ENCODE measurements at regions not wholly inside any gene's neighbourhood (a gene's known extent, or its start where the extent isn't known, plus 50 kb on each side); places are given as distances from the start of the nearest gene placed in this dataset.

GRCh38 chr3:181302960-181303359 lies 313.4 kb upstream of the DNAJC19 start:
- WGBS, 2 donors: 59 to 84% methylated on average over 2 of the region's 2 CpGs

DNA sequence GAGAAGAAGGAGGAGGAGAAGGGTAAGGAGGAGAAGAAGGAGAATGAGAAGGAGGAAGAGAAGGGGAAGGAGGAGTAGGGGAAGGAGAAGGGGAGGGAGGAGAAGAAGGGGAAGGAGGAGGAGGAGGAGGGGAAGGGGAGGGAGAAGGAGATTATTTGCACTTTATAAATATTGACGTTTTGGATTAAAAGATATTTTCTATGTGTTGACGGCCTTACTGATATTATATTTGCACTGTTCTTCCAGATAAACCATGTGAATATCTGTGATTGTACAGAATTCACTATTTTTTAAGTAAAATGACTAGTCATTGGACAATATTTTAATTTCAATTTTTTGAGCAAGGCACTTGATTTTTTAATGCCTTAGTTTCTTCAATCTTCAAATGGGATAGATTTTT lies 310.5 kb upstream of the DNAJC19 start:
- Histone ChIP-seq H3K36me3 (ENCODE audit: low read depth, missing control alignments) (no peaks in the 10 kb centered on the region), H3K9me3 (no peaks in the 10 kb centered on the region), H3K4me3 (no peak overlapping the region), H3K4me1 (no peaks in the 10 kb centered on the region), H3K27me3 (no peaks in the 10 kb centered on the region), H3K27ac (no peak overlapping the region)
- intact Hi-C loops (cut with DNase I; ENCODE audit: low total_unique reads): no loop called here
- WGBS, 2 donors: 75 to 82% methylated on average over 2 of the region's 2 CpGs
- no peak for TF ChIP-seq CTCF (IDR thresholded peaks at IDR 0.05)
- TF ChIP-seq POLR2A (IDR thresholded peaks at IDR 0.05): no peak
- DNase-seq: no peak

More at GRCh38 chr3:181302960-181303359, 313.4 kb upstream of the DNAJC19 start:
- no peaks in the 10 kb centered on the region for H3K36me3 ChIP-seq (ENCODE audit: low read depth, missing control alignments)
- TF ChIP-seq POLR2A (IDR thresholded peaks at IDR 0.05): no peak
- TF ChIP-seq CTCF (IDR thresholded peaks at IDR 0.05): no peak
- H3K9me3 ChIP-seq: no peaks in the 10 kb centered on the region
- no peak for DNase-seq
- no peak overlapping the region for H3K27ac ChIP-seq
- H3K27me3 ChIP-seq: no peaks in the 10 kb centered on the region
- intact Hi-C loops (cut with DNase I; ENCODE audit: low total_unique reads): no loop called here
- no peaks in the 10 kb centered on the region for H3K4me1 ChIP-seq
- H3K4me3 ChIP-seq: no peak overlapping the region

GRCh38 chr3:181298421-181298820 lies 308.9 kb upstream of the DNAJC19 start:
- 84 to 85% methylated on average over 3 of the region's 3 CpGs for WGBS, 2 donors
- Histone ChIP-seq H3K27ac (no peak overlapping the region), H3K36me3 (ENCODE audit: low read depth, missing control alignments) (no peaks in the 10 kb centered on the region), H3K4me3 (no peak overlapping the region), H3K4me1 (no peaks in the 10 kb centered on the region), H3K9me3 (no peaks in the 10 kb centered on the region), H3K27me3 (no peaks in the 10 kb centered on the region)
- no peak for TF ChIP-seq CTCF (IDR thresholded peaks at IDR 0.05)
- TF ChIP-seq POLR2A (IDR thresholded peaks at IDR 0.05): no peak
- intact Hi-C loops (cut with DNase I; ENCODE audit: low total_unique reads): no loop called here
- DNase-seq: no peak

- no peaks in the 10 kb centered on the region for H3K9me3 ChIP-seq
- no peak overlapping the region for H3K27ac ChIP-seq
- no peak for DNase-seq
- 28 to 38% methylated on average over 1 of the region's 1 CpG for WGBS, 2 donors
- H3K4me1 ChIP-seq: no peaks in the 10 kb centered on the region
- no peaks in the 10 kb centered on the region for H3K36me3 ChIP-seq (ENCODE audit: low read depth, missing control alignments)
- no peaks in the 10 kb centered on the region for H3K27me3 ChIP-seq
- TF ChIP-seq POLR2A (IDR thresholded peaks at IDR 0.05): no peak
- TF ChIP-seq CTCF (IDR thresholded peaks at IDR 0.05): no peak
- no peak overlapping the region for H3K4me3 ChIP-seq
- intact Hi-C loops (cut with DNase I; ENCODE audit: low total_unique reads): no loop called here
These were observed 303.4 kb upstream of the DNAJC19 start for GRCh38 chr3:181292984-181293383.

DNA sequence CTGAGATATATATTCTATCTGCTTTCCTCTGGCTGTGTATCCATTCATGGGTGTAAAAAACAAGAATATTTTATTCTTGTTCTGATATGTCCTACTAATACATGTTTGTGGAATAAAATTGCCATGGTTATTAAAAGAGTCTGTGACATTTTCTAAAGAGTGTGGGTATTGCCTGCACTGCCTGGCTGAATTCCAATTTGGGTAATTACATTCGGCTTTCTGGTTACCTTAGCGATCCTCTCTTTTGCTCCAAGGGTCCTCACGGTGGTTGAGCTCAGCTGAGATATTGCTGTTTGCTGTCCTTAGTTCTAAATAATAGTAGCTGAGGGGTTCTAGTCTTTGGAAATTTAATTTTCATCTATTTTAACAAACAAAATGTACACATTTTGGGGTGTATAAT lies 301.4 kb upstream of the DNAJC19 start:
- TF ChIP-seq CTCF (IDR thresholded peaks at IDR 0.05): no peak
- no peak for TF ChIP-seq POLR2A (IDR thresholded peaks at IDR 0.05)
- H3K4me3 ChIP-seq: no peak overlapping the region
- no peaks in the 10 kb centered on the region for H3K9me3 ChIP-seq
- H3K27me3 ChIP-seq: no peaks in the 10 kb centered on the region
- 74 to 77% methylated on average over 3 of the region's 3 CpGs for whole genome bisulfite sequencing, 2 donors
- no peak overlapping the region for H3K27ac ChIP-seq
- no peaks in the 10 kb centered on the region for H3K4me1 ChIP-seq
- H3K36me3 ChIP-seq (ENCODE audit: low read depth, missing control alignments): no peaks in the 10 kb centered on the region
- DNase-seq: no peak
- intact Hi-C loops (cut with DNase I; ENCODE audit: low total_unique reads): no loop called here

Measured in testis (tissue), 2 donors.